GM23338 (cell line): ENCODE measurements at regions not wholly inside any gene's neighbourhood (a gene's known extent, or its start where the extent isn't known, plus 50 kb on each side); places are given as distances from the start of the nearest gene placed in this dataset.

ENCODE experiments used
- ATAC-seq: fragments of 200-7000 bp; cut with Tn5 transposase; 3 replicates; pipeline ENCODE4 v1.9.1; 2020
- DNase-seq: peaks from one replicate; pipeline ENCODE4 v3.0.0-alpha.2; 2015; ENCODE audit warnings: low spot score
- H2AFZ ChIP-seq: fragments of 200-600 bp; sonication (generic); 2 replicates; pipeline ENCODE4 v1.8.0; 2016; ENCODE audit warnings: antibody characterized with exemption, mild to moderate bottlenecking, moderate library complexity
- H3F3A ChIP-seq: fragments of 200-600 bp; sonication (generic); replicated peaks from 2 replicates; pipeline ENCODE4 v1.8.0; 2017; ENCODE audit warnings: antibody characterized with exemption, mixed run types, low read depth
- H3K27ac ChIP-seq: fragments of 200-600 bp; sonication (generic); 2 replicates; pipeline ENCODE4 v1.6.1; 2016; ENCODE audit warnings: low read depth
- H3K27me3 ChIP-seq: fragments of 200-600 bp; sonication (generic); 2 replicates; pipeline ENCODE4 v1.8.0; 2016; ENCODE audit warnings: mild to moderate bottlenecking, mixed run types, moderate library complexity; ENCODE audit not compliant: insufficient read depth
- H3K36me3 ChIP-seq: fragments of 200-600 bp; sonication (generic); 2 replicates; pipeline ENCODE4 v1.8.0; 2016; ENCODE audit warnings: mild to moderate bottlenecking; ENCODE audit not compliant: insufficient read depth
- H3K4me1 ChIP-seq: fragments of 200-600 bp; sonication (generic); 2 replicates; pipeline ENCODE4 v1.8.0; 2016; ENCODE audit warnings: mild to moderate bottlenecking, moderate library complexity; ENCODE audit not compliant: insufficient read depth
- H3K4me2 ChIP-seq: fragments of 200-600 bp; sonication (generic); 2 replicates; pipeline ENCODE4 v1.7.1; 2017; ENCODE audit warnings: mixed run types
- H3K4me3 ChIP-seq: fragments of 200-600 bp; sonication (generic); 2 replicates; pipeline ENCODE4 v1.6.1; 2016; ENCODE audit warnings: mixed run types
- H3K79me2 ChIP-seq: fragments of 200-600 bp; sonication (generic); replicated peaks from 2 replicates; pipeline ENCODE4 v1.8.0; 2017; ENCODE audit warnings: mild to moderate bottlenecking; ENCODE audit not compliant: insufficient read depth
- H3K9me2 ChIP-seq: fragments of 200-600 bp; sonication (generic); 2 replicates; pipeline ENCODE4 v1.8.0; 2017; ENCODE audit not compliant: insufficient read depth
- H4K20me1 ChIP-seq: fragments of 200-600 bp; sonication (generic); replicated peaks from 2 replicates; pipeline ENCODE4 v1.8.0; 2017; ENCODE audit warnings: mild to moderate bottlenecking; ENCODE audit not compliant: insufficient read depth
- H3K27ac Mint-ChIP-seq: 2 replicates; pipeline ENCODE4 v1.8.0; 2020; ENCODE audit warnings: inconsistent platforms, mild to moderate bottlenecking, moderate library complexity, mixed read lengths
- H3K27me3 Mint-ChIP-seq: 3 replicates; pipeline ENCODE4 v1.8.0; 2022; ENCODE audit warnings: low read depth, mild to moderate bottlenecking, moderate library complexity, mixed read lengths, inconsistent platforms; ENCODE audit not compliant: insufficient read depth, poor library complexity
- H3K36me3 Mint-ChIP-seq: 3 replicates; pipeline ENCODE4 v1.8.0; 2021; ENCODE audit warnings: low read depth, mild to moderate bottlenecking, inconsistent platforms, moderate library complexity, mixed read lengths
- H3K4me1 Mint-ChIP-seq: 3 replicates; pipeline ENCODE4 v1.8.0; 2020; ENCODE audit warnings: mild to moderate bottlenecking, inconsistent platforms, mixed read lengths
- H3K4me3 Mint-ChIP-seq: 3 replicates; pipeline ENCODE4 v1.8.0; 2021; ENCODE audit warnings: moderate library complexity, mild to moderate bottlenecking, inconsistent platforms, mixed read lengths
- H3K9me3 Mint-ChIP-seq: 3 replicates; pipeline ENCODE4 v1.8.0; 2020; ENCODE audit warnings: moderate library complexity, mild to moderate bottlenecking, inconsistent platforms, mixed read lengths
- CREB1 ChIP-seq: fragments of 250-450 bp; sonication (Bioruptor Pico); IDR thresholded peaks from 2 replicates; pipeline ENCODE4 v1.5.0; 2020; ENCODE audit warnings: low read depth, mild to moderate bottlenecking, moderate library complexity
- CTCF ChIP-seq, 2 experiments: fragments of 200-600 bp in 1 of 2; sonication (generic) in 1 of 2; conservative IDR thresholded peaks; 2 replicates each; pipeline versions ENCODE4 v1.5.1 to v1.6.1; 2016 to 2017; ENCODE audit warnings: antibody characterized with exemption in 2 of 2, low read depth in 2 of 2, mild to moderate bottlenecking in 2 of 2, moderate library complexity in 1 of 2
- ETS1 ChIP-seq: IDR thresholded peaks from 2 replicates; pipeline ENCODE4 v1.6.1; 2016; ENCODE audit warnings: antibody characterized with exemption
- EZH2 ChIP-seq: fragments of 200-600 bp; sonication (generic); IDR thresholded peaks from one replicate; pipeline ENCODE4 v1.8.0; 2017; ENCODE audit warnings: antibody characterized with exemption, mild to moderate bottlenecking, low read depth; ENCODE audit not compliant: unreplicated experiment
- EZH2phosphoT487 ChIP-seq: fragments of 200-600 bp; sonication (generic); IDR thresholded peaks from one replicate; pipeline ENCODE4 v1.8.1; 2018; ENCODE audit warnings: antibody characterized with exemption; ENCODE audit not compliant: unreplicated experiment
- JUNB ChIP-seq: IDR thresholded peaks from one replicate; pipeline ENCODE4 v1.6.1; 2016; ENCODE audit warnings: antibody characterized with exemption; ENCODE audit not compliant: unreplicated experiment
- NANOG ChIP-seq: IDR thresholded peaks from 2 replicates; pipeline ENCODE4 v1.6.1; 2016; ENCODE audit warnings: antibody characterized with exemption, borderline replicate concordance
- POLR2AphosphoS5 ChIP-seq: IDR thresholded peaks from 2 replicates; pipeline ENCODE4 v1.6.1; 2016; ENCODE audit warnings: antibody characterized with exemption, low read depth
- REST ChIP-seq: IDR thresholded peaks from one replicate; pipeline ENCODE4 v1.6.1; 2018; ENCODE audit warnings: antibody characterized with exemption; ENCODE audit not compliant: unreplicated experiment
- STAT1 ChIP-seq: IDR thresholded peaks from one replicate; pipeline ENCODE4 v1.6.1; 2016; ENCODE audit warnings: antibody characterized with exemption; ENCODE audit not compliant: unreplicated experiment
- ZNF114 ChIP-seq: fragments of 250-450 bp; sonication (Bioruptor Pico); IDR thresholded peaks from 2 replicates; pipeline ENCODE4 v1.5.0; 2020; ENCODE audit warnings: mild to moderate bottlenecking, moderate library complexity
- ZNF331 ChIP-seq: fragments of 250-450 bp; sonication (Bioruptor Pico); IDR thresholded peaks from 2 replicates; pipeline ENCODE4 v1.5.0; 2020; ENCODE audit warnings: low read depth, mild to moderate bottlenecking, moderate library complexity
- ZNF462 ChIP-seq: fragments of 250-450 bp; sonication (Bioruptor Pico); IDR thresholded peaks from 2 replicates; pipeline ENCODE4 v1.5.0; 2020; ENCODE audit warnings: mild to moderate bottlenecking, moderate library complexity

- no peaks in the 10 kb centered on the region; the same call in 2 of the 3 replicates for H3K9me3 Mint-ChIP-seq
- Histone ChIP-seq H3K4me3 (no peak overlapping the region), H4K20me1 (no peaks in the 10 kb centered on the region), H3F3A (no peaks in the 10 kb centered on the region), H3K4me2 (no peak overlapping the region), H2AFZ (no peak overlapping the region), H3K27me3 (no peaks in the 10 kb centered on the region), H3K4me1 (no peaks in the 10 kb centered on the region), H3K9me2 (peaks cover 6% of the 10 kb centered on the region; the same call in 1 of the 2 replicates), H3K27ac (no peak overlapping the region), H3K36me3 (no peaks in the 10 kb centered on the region), H3K79me2 (no peaks in the 10 kb centered on the region)
- no peak overlapping the region for H3K27ac Mint-ChIP-seq
- no peaks in the 10 kb centered on the region for H3K36me3 Mint-ChIP-seq
- TF ChIP-seq POLR2AphosphoS5 (no peak), CREB1 (CRISPR knock-in tag) (no peak), ZNF462 (CRISPR knock-in tag) (no peak), EZH2 (no peak), REST (no peak), CTCF (conservative IDR thresholded peaks at IDR 0.05; ENCODE audit: low read depth in 2 of 2) (no peak), ETS1 (no peak), JUNB (no peak), STAT1 (no peak), NANOG (no peak), ZNF331 (no peak), EZH2phosphoT487 (no peak), ZNF114 (no peak)
- H3K4me3 Mint-ChIP-seq: no peak overlapping the region
- no peak for ATAC-seq
- H3K4me1 Mint-ChIP-seq: no peaks in the 10 kb centered on the region
- no peaks in the 10 kb centered on the region for H3K27me3 Mint-ChIP-seq
- DNase-seq: no peak
Measured at GRCh38 chr1:234698686-234699085, 88.7 kb upstream of the IRF2BP2 start.
